ENCODE measurements at regions not wholly inside any gene's neighbourhood (a gene's known extent, or its start where the extent isn't known, plus 50 kb on each side); places are given as distances from the start of the nearest gene placed in this dataset.
A peak's percentile ranks its signal among the peaks of the same experiment; 100 is the strongest.
"Not testable (repeated sequence)": the region's sequence is repeated elsewhere in the genome, so short reads cannot be mapped to it uniquely, and the experiment has no call there.

- Histone ChIP-seq H3K4me1 (ENCODE audit: insufficient read depth, low read length) (no peaks in the 10 kb centered on the region), H3K27ac (ENCODE audit: low read length) (no peak overlapping the region), H3K9me3 (ENCODE audit: insufficient read depth, low read depth, low read length) (no peaks in the 10 kb centered on the region), H3K4me3 (ENCODE audit: low read length) (no peak overlapping the region), H3K36me3 (ENCODE audit: insufficient read depth, low read depth, low read length) (no peaks in the 10 kb centered on the region), H3K27me3 (ENCODE audit: insufficient read depth, low read length) (no peaks in the 10 kb centered on the region), H3K9ac (ENCODE audit: low read depth, low read length) (no peak overlapping the region)
Observed at GRCh38 chr4:181802207-181802606, 441.0 kb upstream of the TENM3 start.

- no peak overlapping the region for H3K9ac ChIP-seq (ENCODE audit: low read depth, low read length)
- H3K27ac ChIP-seq (ENCODE audit: low read length): no peak overlapping the region
- H3K9me3 ChIP-seq (ENCODE audit: insufficient read depth, low read depth, low read length): no peaks in the 10 kb centered on the region
- H3K27me3 ChIP-seq (ENCODE audit: insufficient read depth, low read length): no peaks in the 10 kb centered on the region
- no peak overlapping the region for H3K4me3 ChIP-seq (ENCODE audit: low read length)
- H3K4me1 ChIP-seq (ENCODE audit: insufficient read depth, low read length): no peaks in the 10 kb centered on the region
- H3K36me3 ChIP-seq (ENCODE audit: insufficient read depth, low read depth, low read length): no peaks in the 10 kb centered on the region
Observed at GRCh38 chr4:181807771-181808170, 435.4 kb upstream of the TENM3 start.

GRCh38 chr4:181810711-181811110, 432.5 kb upstream of the TENM3 start:
- Histone ChIP-seq H3K4me1 (ENCODE audit: insufficient read depth, low read length) (no peaks in the 10 kb centered on the region), H3K27ac (ENCODE audit: low read length) (no peak overlapping the region), H3K9me3 (ENCODE audit: insufficient read depth, low read depth, low read length) (no peaks in the 10 kb centered on the region), H3K4me3 (ENCODE audit: low read length) (no peak overlapping the region), H3K9ac (ENCODE audit: low read depth, low read length) (no peak overlapping the region), H3K27me3 (ENCODE audit: insufficient read depth, low read length) (no peaks in the 10 kb centered on the region), H3K36me3 (ENCODE audit: insufficient read depth, low read depth, low read length) (no peaks in the 10 kb centered on the region)

GRCh38 chr4:181811550-181811949, 431.7 kb upstream of the TENM3 start:
- H3K27me3 ChIP-seq (ENCODE audit: insufficient read depth, low read length); H3K9ac ChIP-seq (ENCODE audit: low read depth, low read length); H3K9me3 ChIP-seq (ENCODE audit: insufficient read depth, low read depth, low read length); H3K4me1 ChIP-seq (ENCODE audit: insufficient read depth, low read length); H3K4me3 ChIP-seq (ENCODE audit: low read length); H3K36me3 ChIP-seq (ENCODE audit: insufficient read depth, low read depth, low read length); H3K27ac ChIP-seq (ENCODE audit: low read length): not testable (repeated sequence)

GRCh38 chr4:181819946-181820345, 423.3 kb upstream of the TENM3 start:
- no peak overlapping the region for H3K27ac ChIP-seq (ENCODE audit: low read length)
- H3K9ac ChIP-seq (ENCODE audit: low read depth, low read length): no peak overlapping the region
- H3K36me3 ChIP-seq (ENCODE audit: insufficient read depth, low read depth, low read length): no peaks in the 10 kb centered on the region
- H3K27me3 ChIP-seq (ENCODE audit: insufficient read depth, low read length): no peaks in the 10 kb centered on the region
- H3K4me1 ChIP-seq (ENCODE audit: insufficient read depth, low read length): peaks cover 34% of the 10 kb centered on the region
- H3K4me3 ChIP-seq (ENCODE audit: low read length): no peak overlapping the region
- H3K9me3 ChIP-seq (ENCODE audit: insufficient read depth, low read depth, low read length): peaks cover 10% of the 10 kb centered on the region

GRCh38 chr4:181820553-181820952, 422.6 kb upstream of the TENM3 start:
- Histone ChIP-seq H3K27ac (ENCODE audit: low read length) (no peak overlapping the region), H3K4me3 (ENCODE audit: low read length) (no peak overlapping the region), H3K9me3 (ENCODE audit: insufficient read depth, low read depth, low read length) (peaks cover 10% of the 10 kb centered on the region), H3K36me3 (ENCODE audit: insufficient read depth, low read depth, low read length) (no peaks in the 10 kb centered on the region), H3K4me1 (ENCODE audit: insufficient read depth, low read length) (peaks cover 34% of the 10 kb centered on the region), H3K27me3 (ENCODE audit: insufficient read depth, low read length) (no peaks in the 10 kb centered on the region), H3K9ac (ENCODE audit: low read depth, low read length) (peak overlapping the region; percentile 26; the same call in 1 of the 2 replicates)

- no peaks in the 10 kb centered on the region for H3K36me3 ChIP-seq (ENCODE audit: insufficient read depth, low read depth, low read length)
- H3K4me1 ChIP-seq (ENCODE audit: insufficient read depth, low read length): peaks cover 35% of the 10 kb centered on the region
- H3K27ac ChIP-seq (ENCODE audit: low read length): no peak overlapping the region
- peak overlapping the region; percentile 26; the same call in 1 of the 2 replicates for H3K9ac ChIP-seq (ENCODE audit: low read depth, low read length)
- H3K9me3 ChIP-seq (ENCODE audit: insufficient read depth, low read depth, low read length): peaks cover 10% of the 10 kb centered on the region
- no peaks in the 10 kb centered on the region for H3K27me3 ChIP-seq (ENCODE audit: insufficient read depth, low read length)
- no peak overlapping the region for H3K4me3 ChIP-seq (ENCODE audit: low read length)
Observed at GRCh38 chr4:181821039-181822004, 421.9 kb upstream of the TENM3 start.

- Histone ChIP-seq H3K4me3 (ENCODE audit: low read length) (no peak overlapping the region), H3K27me3 (ENCODE audit: insufficient read depth, low read length) (no peaks in the 10 kb centered on the region), H3K9ac (ENCODE audit: low read depth, low read length) (no peak overlapping the region), H3K27ac (ENCODE audit: low read length) (no peak overlapping the region), H3K9me3 (ENCODE audit: insufficient read depth, low read depth, low read length) (peaks cover 10% of the 10 kb centered on the region), H3K36me3 (ENCODE audit: insufficient read depth, low read depth, low read length) (no peaks in the 10 kb centered on the region), H3K4me1 (ENCODE audit: insufficient read depth, low read length) (peaks cover 41% of the 10 kb centered on the region)
Observed at GRCh38 chr4:181822005-181822375, 421.2 kb upstream of the TENM3 start.

GRCh38 chr4:181823183-181823582, 420.0 kb upstream of the TENM3 start:
- peaks cover 10% of the 10 kb centered on the region for H3K9me3 ChIP-seq (ENCODE audit: insufficient read depth, low read depth, low read length)
- H3K4me3 ChIP-seq (ENCODE audit: low read length): peak overlapping the region; percentile 7; the same call in 1 of the 2 replicates
- H3K27me3 ChIP-seq (ENCODE audit: insufficient read depth, low read length): no peaks in the 10 kb centered on the region
- H3K36me3 ChIP-seq (ENCODE audit: insufficient read depth, low read depth, low read length): no peaks in the 10 kb centered on the region
- H3K9ac ChIP-seq (ENCODE audit: low read depth, low read length): no peak overlapping the region
- peaks cover 45% of the 10 kb centered on the region for H3K4me1 ChIP-seq (ENCODE audit: insufficient read depth, low read length)
- H3K27ac ChIP-seq (ENCODE audit: low read length): no peak overlapping the region

- Histone ChIP-seq H3K4me3 (ENCODE audit: low read length) (peak overlapping the region; percentile 7; the same call in 1 of the 2 replicates), H3K9me3 (ENCODE audit: insufficient read depth, low read depth, low read length) (peaks cover 10% of the 10 kb centered on the region), H3K4me1 (ENCODE audit: insufficient read depth, low read length) (peaks cover 45% of the 10 kb centered on the region), H3K27me3 (ENCODE audit: insufficient read depth, low read length) (no peaks in the 10 kb centered on the region), H3K9ac (ENCODE audit: low read depth, low read length) (no peak overlapping the region), H3K36me3 (ENCODE audit: insufficient read depth, low read depth, low read length) (no peaks in the 10 kb centered on the region), H3K27ac (ENCODE audit: low read length) (no peak overlapping the region)
Observed at GRCh38 chr4:181823645-181824044, 419.6 kb upstream of the TENM3 start.

- Histone ChIP-seq H3K9me3 (ENCODE audit: insufficient read depth, low read depth, low read length) (no peaks in the 10 kb centered on the region), H3K36me3 (ENCODE audit: insufficient read depth, low read depth, low read length) (no peaks in the 10 kb centered on the region), H3K4me3 (ENCODE audit: low read length) (no peak overlapping the region), H3K27ac (ENCODE audit: low read length) (no peak overlapping the region), H3K27me3 (ENCODE audit: insufficient read depth, low read length) (no peaks in the 10 kb centered on the region), H3K4me1 (ENCODE audit: insufficient read depth, low read length) (peaks cover 41% of the 10 kb centered on the region), H3K9ac (ENCODE audit: low read depth, low read length) (no peak overlapping the region)
Observed at GRCh38 chr4:181825564-181825963, 417.6 kb upstream of the TENM3 start.

- no peak overlapping the region for H3K9ac ChIP-seq (ENCODE audit: low read depth, low read length)
- no peaks in the 10 kb centered on the region for H3K36me3 ChIP-seq (ENCODE audit: insufficient read depth, low read depth, low read length)
- no peak overlapping the region for H3K4me3 ChIP-seq (ENCODE audit: low read length)
- no peaks in the 10 kb centered on the region for H3K27me3 ChIP-seq (ENCODE audit: insufficient read depth, low read length)
- H3K4me1 ChIP-seq (ENCODE audit: insufficient read depth, low read length): peaks cover 24% of the 10 kb centered on the region
- no peak overlapping the region for H3K27ac ChIP-seq (ENCODE audit: low read length)
- no peaks in the 10 kb centered on the region for H3K9me3 ChIP-seq (ENCODE audit: insufficient read depth, low read depth, low read length)
Observed at GRCh38 chr4:181827246-181827645, 416.0 kb upstream of the TENM3 start.

All from iPS-20b (cell line).